ENCODE measurements at regions not wholly inside any gene's neighbourhood (a gene's known extent, or its start where the extent isn't known, plus 50 kb on each side); places are given as distances from the start of the nearest gene placed in this dataset.

GRCh38 chr2:205908212-205909183, 177.5 kb downstream of the INO80D start:
- POLR2A ChIA-PET, result no interaction called here
- CTCF ChIA-PET, result interaction anchor here (3.6 to 6.5 kb wide), 2 partner anchors 8 to 16 kb away, joined by 17 to 44 read pairs; no protein-coding TSS in a partner anchor

GRCh38 chr2:205906419-205906818, 179.6 kb downstream of the INO80D start:
- Histone ChIP-seq H3K9me3 (no peaks in the 10 kb centered on the region), H3K4me3 (no peak overlapping the region), H3K4me2 (no peak overlapping the region), H3K4me1 (no peaks in the 10 kb centered on the region), H3K27ac (no peak overlapping the region)
- ChIA-PET CTCF (interaction anchor here (6.5 kb wide), 1 partner anchor 18 kb away, joined by 44 read pairs; no protein-coding TSS in a partner anchor), POLR2A (no interaction called here)
- TF ChIP-seq CBX2 (IDR thresholded peaks at IDR 0.05; ENCODE audit: borderline replicate concordance, low read depth) (no peak), TP53 (CRISPR knock-in tag; IDR thresholded peaks at IDR 0.05) (no peak), ESRRA (IDR thresholded peaks at IDR 0.05; ENCODE audit: borderline replicate concordance, low read length) (no peak), CEBPB (IDR thresholded peaks at IDR 0.05) (no peak), KDM1A (IDR thresholded peaks at IDR 0.05; ENCODE audit: low read depth) (no peak), ZNF302 (CRISPR knock-in tag; IDR thresholded peaks at IDR 0.05) (no peak), REST (IDR thresholded peaks at IDR 0.05) (no peak), HEYL (CRISPR knock-in tag; IDR thresholded peaks at IDR 0.05) (no peak), RCOR1 (IDR thresholded peaks at IDR 0.05; ENCODE audit: low read depth, low read length) (no peak), NPAS2 (CRISPR knock-in tag; IDR thresholded peaks at IDR 0.05; ENCODE audit: borderline replicate concordance) (no peak), E2F6 (IDR thresholded peaks at IDR 0.05; ENCODE audit: borderline replicate concordance, low read depth) (no peak), RARB (CRISPR knock-in tag; IDR thresholded peaks at IDR 0.05) (no peak), USF2 (IDR thresholded peaks at IDR 0.05) (no peak), CHD2 (IDR thresholded peaks at IDR 0.05; ENCODE audit: low read length, partially characterized antibody) (no peak), NFE2L2 (conservative IDR thresholded peaks at IDR 0.05; ENCODE audit: low read length) (no peak), HOXB13 (CRISPR knock-in tag; IDR thresholded peaks at IDR 0.05; ENCODE audit: low read depth) (no peak)
- no peak for DNase-seq (ENCODE audit: low read depth in 1 of 2, low spot score in 1 of 2)
- WGBS (ENCODE audit: missing lambda C conversion rate), result 76% methylated on average over 7 of the region's 7 CpGs
- no peak for FAIRE-seq
- no peak for ATAC-seq

More at GRCh38 chr2:205908212-205909183, 177.5 kb downstream of the INO80D start:
- 67% methylated on average over 16 of the region's 16 CpGs for WGBS (ENCODE audit: missing lambda C conversion rate)
- FAIRE-seq, result no peak
- no peak overlapping the region for H3K27ac ChIP-seq
- DNase-seq (ENCODE audit: low read depth in 1 of 2, low spot score in 1 of 2), result no peak
- TF ChIP-seq SMC3 (IDR thresholded peaks at IDR 0.05), result no peak
- no peak for TF ChIP-seq BHLHE40 (IDR thresholded peaks at IDR 0.05; ENCODE audit: low read depth, low read length)
- no peak for TF ChIP-seq NPAS2 (CRISPR knock-in tag; IDR thresholded peaks at IDR 0.05; ENCODE audit: borderline replicate concordance)
- TF ChIP-seq ELK1 (IDR thresholded peaks at IDR 0.05; ENCODE audit: low read depth, low read length), result no peak
- no peak for TF ChIP-seq CBX2 (IDR thresholded peaks at IDR 0.05; ENCODE audit: borderline replicate concordance, low read depth)
- no peak for TF ChIP-seq RAD21 (conservative IDR thresholded peaks at IDR 0.05 in 1 of 2, IDR thresholded peaks at IDR 0.05 in 1 of 2)
- no peak for TF ChIP-seq RNF2 (IDR thresholded peaks at IDR 0.05; ENCODE audit: borderline replicate concordance, low read depth)
- TF ChIP-seq POLR2A (IDR thresholded peaks at IDR 0.05; ENCODE audit: low read length), result no peak
- no peak for TF ChIP-seq HMGXB4 (CRISPR knock-in tag; IDR thresholded peaks at IDR 0.05; ENCODE audit: borderline replicate concordance)
- TF ChIP-seq KDM5A (IDR thresholded peaks at IDR 0.05), result no peak
- no peak for ATAC-seq
- H3K4me3 ChIP-seq, result no peak overlapping the region
- H3K4me2 ChIP-seq, result no peak overlapping the region
- H3K9me3 ChIP-seq, result no peaks in the 10 kb centered on the region
- H3K4me1 ChIP-seq, result no peaks in the 10 kb centered on the region

All from A549 (cell line).